ENCODE measurements at regions not wholly inside any gene's neighbourhood (a gene's known extent, or its start where the extent isn't known, plus 50 kb on each side); places are given as distances from the start of the nearest gene placed in this dataset.

GRCh38 chr16:73226675-73227074, 178.7 kb upstream of the ZFHX3 start:
- Histone ChIP-seq H3K9me3 (no peaks in the 10 kb centered on the region), H3K27ac (no peak overlapping the region), H3K36me3 (no peaks in the 10 kb centered on the region), H3K4me1 (ENCODE audit: control insufficient read depth in 1 of 2, insufficient read depth in 1 of 2, low read depth in 1 of 2, low read length in 1 of 2) (no peaks in the 10 kb centered on the region), H3K4me3 (ENCODE audit: low read depth in 1 of 2, low read length in 1 of 2) (no peak overlapping the region), H3K27me3 (no peaks in the 10 kb centered on the region)
- TF ChIP-seq CTCF (IDR thresholded peaks at IDR 0.05): no peak

- no peaks in the 10 kb centered on the region for H3K36me3 ChIP-seq
- no peaks in the 10 kb centered on the region for H3K4me1 ChIP-seq (ENCODE audit: control insufficient read depth in 1 of 2, insufficient read depth in 1 of 2, low read depth in 1 of 2, low read length in 1 of 2)
- no peaks in the 10 kb centered on the region for H3K27me3 ChIP-seq
- no peak for TF ChIP-seq CTCF (IDR thresholded peaks at IDR 0.05)
- no peaks in the 10 kb centered on the region for H3K9me3 ChIP-seq
- H3K27ac ChIP-seq: no peak overlapping the region
- no peak overlapping the region for H3K4me3 ChIP-seq (ENCODE audit: low read depth in 1 of 2, low read length in 1 of 2)
These were observed 178.1 kb upstream of the ZFHX3 start for GRCh38 chr16:73225983-73226382.

GRCh38 chr16:73220836-73221235, 172.9 kb upstream of the ZFHX3 start:
- Histone ChIP-seq H3K27ac (no peak overlapping the region), H3K9me3 (no peaks in the 10 kb centered on the region), H3K36me3 (no peaks in the 10 kb centered on the region), H3K4me3 (ENCODE audit: low read depth in 1 of 2, low read length in 1 of 2) (no peak overlapping the region), H3K4me1 (ENCODE audit: control insufficient read depth in 1 of 2, insufficient read depth in 1 of 2, low read depth in 1 of 2, low read length in 1 of 2) (no peaks in the 10 kb centered on the region), H3K27me3 (no peaks in the 10 kb centered on the region)
- TF ChIP-seq CTCF (IDR thresholded peaks at IDR 0.05): no peak

GRCh38 chr16:73219176-73219575, 171.2 kb upstream of the ZFHX3 start:
- no peak overlapping the region for H3K27ac ChIP-seq
- no peaks in the 10 kb centered on the region for H3K27me3 ChIP-seq
- no peaks in the 10 kb centered on the region for H3K4me1 ChIP-seq (ENCODE audit: control insufficient read depth in 1 of 2, insufficient read depth in 1 of 2, low read depth in 1 of 2, low read length in 1 of 2)
- H3K9me3 ChIP-seq: no peaks in the 10 kb centered on the region
- H3K36me3 ChIP-seq: no peaks in the 10 kb centered on the region
- no peak overlapping the region for H3K4me3 ChIP-seq (ENCODE audit: low read depth in 1 of 2, low read length in 1 of 2)
- TF ChIP-seq CTCF (IDR thresholded peaks at IDR 0.05): no peak

- no peak for TF ChIP-seq CTCF (IDR thresholded peaks at IDR 0.05)
- no peaks in the 10 kb centered on the region for H3K4me1 ChIP-seq (ENCODE audit: control insufficient read depth in 1 of 2, insufficient read depth in 1 of 2, low read depth in 1 of 2, low read length in 1 of 2)
These were observed 169.7 kb upstream of the ZFHX3 start for GRCh38 chr16:73217654-73218053.

GRCh38 chr16:73216932-73217331, 169.0 kb upstream of the ZFHX3 start:
- Histone ChIP-seq H3K27ac (no peak overlapping the region), H3K27me3 (no peaks in the 10 kb centered on the region), H3K9me3 (no peaks in the 10 kb centered on the region), H3K36me3 (no peaks in the 10 kb centered on the region), H3K4me1 (ENCODE audit: control insufficient read depth in 1 of 2, insufficient read depth in 1 of 2, low read depth in 1 of 2, low read length in 1 of 2) (no peaks in the 10 kb centered on the region), H3K4me3 (ENCODE audit: low read depth in 1 of 2, low read length in 1 of 2) (no peak overlapping the region)
- TF ChIP-seq CTCF (IDR thresholded peaks at IDR 0.05): no peak

More at GRCh38 chr16:73217654-73218053, 169.7 kb upstream of the ZFHX3 start:
- no peak overlapping the region for H3K27ac ChIP-seq
- H3K27me3 ChIP-seq: no peaks in the 10 kb centered on the region
- no peaks in the 10 kb centered on the region for H3K36me3 ChIP-seq
- no peaks in the 10 kb centered on the region for H3K9me3 ChIP-seq
- no peak overlapping the region for H3K4me3 ChIP-seq (ENCODE audit: low read depth in 1 of 2, low read length in 1 of 2)

Measured in neutrophil (primary cell).